ENCODE measurements at regions not wholly inside any gene's neighbourhood (a gene's known extent, or its start where the extent isn't known, plus 50 kb on each side); places are given as distances from the start of the nearest gene placed in this dataset.

GRCh38 chr5:4665911-4666310, 474.2 kb upstream of the ADAMTS16 start:
- Histone ChIP-seq H3K27me3 (ENCODE audit: control insufficient read depth in 1 of 2, insufficient read depth in 2 of 2, low read length in 1 of 2) (no peaks in the 10 kb centered on the region), H3K27ac (ENCODE audit: low read depth in 1 of 2, low read length in 2 of 2) (no peak overlapping the region), H3K9me3 (ENCODE audit: control insufficient read depth, low read length) (no peaks in the 10 kb centered on the region), H3K36me3 (ENCODE audit: control insufficient read depth in 1 of 2, insufficient read depth in 2 of 2, low read length in 1 of 2) (no peaks in the 10 kb centered on the region), H3K4me1 (ENCODE audit: control insufficient read depth in 1 of 2, insufficient read depth in 2 of 2, low read length in 2 of 2) (no peaks in the 10 kb centered on the region), H3K4me3 (ENCODE audit: low read length in 2 of 2) (no peak overlapping the region)
- WGBS, 2 donors = 73 to 83% methylated on average over 2 of the region's 2 CpGs
- DNase-seq (no peak), ATAC-seq (ENCODE audit: low FRiP score) (no peak)
- intact Hi-C loops (cut with DNase I) = no loop called here

GRCh38 chr5:4674166-4674565, 466.0 kb upstream of the ADAMTS16 start:
- DNase-seq (no peak), ATAC-seq (ENCODE audit: low FRiP score) (no peak)
- Histone ChIP-seq H3K9me3 (ENCODE audit: control insufficient read depth, low read length) (no peaks in the 10 kb centered on the region), H3K27me3 (ENCODE audit: control insufficient read depth in 1 of 2, insufficient read depth in 2 of 2, low read length in 1 of 2) (no peaks in the 10 kb centered on the region), H3K27ac (ENCODE audit: low read depth in 1 of 2, low read length in 2 of 2) (no peak overlapping the region), H3K4me1 (ENCODE audit: control insufficient read depth in 1 of 2, insufficient read depth in 2 of 2, low read length in 2 of 2) (no peaks in the 10 kb centered on the region), H3K36me3 (ENCODE audit: control insufficient read depth in 1 of 2, insufficient read depth in 2 of 2, low read length in 1 of 2) (no peaks in the 10 kb centered on the region), H3K4me3 (ENCODE audit: low read length in 2 of 2) (no peak overlapping the region)
- intact Hi-C loops (cut with DNase I) = no loop called here
- 0 to 10% methylated on average over 1 of the region's 1 CpG for WGBS, 2 donors

- 30 to 33% methylated on average over 4 of the region's 4 CpGs for WGBS, 2 donors
Measured at GRCh38 chr5:4676934-4677333, 463.2 kb upstream of the ADAMTS16 start.

DNA sequence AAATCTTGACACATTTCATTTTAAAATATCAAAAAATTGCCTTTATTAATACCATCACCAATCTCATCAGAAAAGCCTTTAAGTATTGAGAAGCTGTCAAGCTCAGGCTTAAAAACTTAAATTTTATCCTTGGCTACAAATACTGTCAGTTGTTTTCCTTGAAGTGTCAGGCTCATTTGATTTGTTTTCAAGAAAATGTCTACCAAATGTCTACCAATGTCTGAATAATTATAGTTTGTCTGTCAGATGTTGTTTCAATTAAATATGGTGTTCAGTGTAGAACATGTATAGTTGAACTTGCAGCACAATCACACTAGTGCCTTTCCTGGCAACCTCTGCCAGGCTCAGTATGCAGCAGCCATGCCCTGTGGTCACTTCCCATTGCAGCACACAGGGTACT, 455.2 kb upstream of the ADAMTS16 start:
- intact Hi-C loops (cut with DNase I) = no loop called here
- no peaks in the 10 kb centered on the region for H3K4me1 ChIP-seq (ENCODE audit: control insufficient read depth in 1 of 2, insufficient read depth in 2 of 2, low read length in 2 of 2)
- peaks cover 2% of the 10 kb centered on the region for H3K9me3 ChIP-seq (ENCODE audit: control insufficient read depth, low read length)
- no peak overlapping the region for H3K27ac ChIP-seq (ENCODE audit: low read depth in 1 of 2, low read length in 2 of 2)
- no peak overlapping the region for H3K4me3 ChIP-seq (ENCODE audit: low read length in 2 of 2)
- ATAC-seq (ENCODE audit: low FRiP score) (no peak), DNase-seq (no peak)
- H3K27me3 ChIP-seq (ENCODE audit: control insufficient read depth in 1 of 2, insufficient read depth in 2 of 2, low read length in 1 of 2) = no peaks in the 10 kb centered on the region
- no peaks in the 10 kb centered on the region for H3K36me3 ChIP-seq (ENCODE audit: control insufficient read depth in 1 of 2, insufficient read depth in 2 of 2, low read length in 1 of 2)

More at GRCh38 chr5:4676934-4677333, 463.2 kb upstream of the ADAMTS16 start:
- no peak overlapping the region for H3K4me3 ChIP-seq (ENCODE audit: low read length in 2 of 2)
- ATAC-seq (ENCODE audit: low FRiP score) (no peak), DNase-seq (no peak)
- intact Hi-C loops (cut with DNase I) = no loop called here
- no peaks in the 10 kb centered on the region for H3K27me3 ChIP-seq (ENCODE audit: control insufficient read depth in 1 of 2, insufficient read depth in 2 of 2, low read length in 1 of 2)
- no peaks in the 10 kb centered on the region for H3K4me1 ChIP-seq (ENCODE audit: control insufficient read depth in 1 of 2, insufficient read depth in 2 of 2, low read length in 2 of 2)
- H3K27ac ChIP-seq (ENCODE audit: low read depth in 1 of 2, low read length in 2 of 2) = no peak overlapping the region
- H3K9me3 ChIP-seq (ENCODE audit: control insufficient read depth, low read length) = no peaks in the 10 kb centered on the region
- no peaks in the 10 kb centered on the region for H3K36me3 ChIP-seq (ENCODE audit: control insufficient read depth in 1 of 2, insufficient read depth in 2 of 2, low read length in 1 of 2)

DNA sequence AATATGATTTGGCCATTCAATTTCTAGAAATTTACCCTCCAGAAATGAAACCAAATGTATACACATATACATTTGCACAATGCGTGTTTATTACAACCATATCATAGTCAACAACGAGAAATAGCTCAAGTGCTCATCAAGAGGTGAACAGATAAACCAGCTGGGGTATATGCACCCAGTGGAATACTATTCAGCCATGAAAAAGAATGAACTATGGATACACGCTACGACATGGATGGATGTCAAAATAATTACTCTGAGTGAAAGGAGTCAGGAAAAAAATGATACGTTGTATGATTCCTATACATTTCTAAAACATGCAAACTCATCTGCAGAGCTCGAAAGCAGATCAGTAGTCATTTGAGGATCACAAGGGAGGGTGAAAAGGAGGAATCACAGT, 441.5 kb upstream of the ADAMTS16 start:
- ATAC-seq (ENCODE audit: low FRiP score) = no peak
- intact Hi-C loops (cut with DNase I) = no loop called here
- WGBS, 2 donors = 88 to 89% methylated on average over 6 of the region's 6 CpGs

DNA sequence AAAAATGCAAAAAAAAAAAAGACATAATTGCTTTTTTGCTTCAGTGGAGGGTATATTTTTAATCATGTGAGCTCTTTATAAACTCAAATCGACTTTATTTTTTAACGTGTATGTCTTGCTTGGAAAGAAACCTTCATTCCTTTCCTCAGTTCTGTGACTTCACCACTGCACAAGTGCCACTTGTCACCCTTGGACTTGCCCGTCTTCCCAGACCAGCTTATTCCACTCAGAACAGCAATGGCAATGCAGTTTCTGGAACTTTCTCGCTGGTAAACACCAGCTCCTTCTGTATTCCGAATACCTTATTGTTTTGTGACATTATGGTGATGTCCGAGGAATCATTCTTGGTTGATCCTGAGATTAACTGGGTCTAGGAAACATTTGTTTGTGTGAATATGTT, 440.5 kb upstream of the ADAMTS16 start:
- Histone ChIP-seq H3K4me3 (ENCODE audit: low read length in 2 of 2) (no peak overlapping the region), H3K27me3 (ENCODE audit: control insufficient read depth in 1 of 2, insufficient read depth in 2 of 2, low read length in 1 of 2) (no peaks in the 10 kb centered on the region), H3K4me1 (ENCODE audit: control insufficient read depth in 1 of 2, insufficient read depth in 2 of 2, low read length in 2 of 2) (no peaks in the 10 kb centered on the region), H3K36me3 (ENCODE audit: control insufficient read depth in 1 of 2, insufficient read depth in 2 of 2, low read length in 1 of 2) (no peaks in the 10 kb centered on the region), H3K27ac (ENCODE audit: low read depth in 1 of 2, low read length in 2 of 2) (no peak overlapping the region), H3K9me3 (ENCODE audit: control insufficient read depth, low read length) (no peaks in the 10 kb centered on the region)
- intact Hi-C loops (cut with DNase I) = no loop called here
- WGBS, 2 donors = 56 to 62% methylated on average over 6 of the region's 6 CpGs
- no peak for DNase-seq
- ATAC-seq (ENCODE audit: low FRiP score) = no peak

More for the DNA sequence above, 441.5 kb upstream of the ADAMTS16 start:
- Histone ChIP-seq H3K36me3 (ENCODE audit: control insufficient read depth in 1 of 2, insufficient read depth in 2 of 2, low read length in 1 of 2) (no peaks in the 10 kb centered on the region), H3K9me3 (ENCODE audit: control insufficient read depth, low read length) (no peaks in the 10 kb centered on the region), H3K27me3 (ENCODE audit: control insufficient read depth in 1 of 2, insufficient read depth in 2 of 2, low read length in 1 of 2) (no peaks in the 10 kb centered on the region), H3K4me3 (ENCODE audit: low read length in 2 of 2) (no peak overlapping the region), H3K4me1 (ENCODE audit: control insufficient read depth in 1 of 2, insufficient read depth in 2 of 2, low read length in 2 of 2) (no peaks in the 10 kb centered on the region), H3K27ac (ENCODE audit: low read depth in 1 of 2, low read length in 2 of 2) (no peak overlapping the region)
- no peak for DNase-seq

DNA sequence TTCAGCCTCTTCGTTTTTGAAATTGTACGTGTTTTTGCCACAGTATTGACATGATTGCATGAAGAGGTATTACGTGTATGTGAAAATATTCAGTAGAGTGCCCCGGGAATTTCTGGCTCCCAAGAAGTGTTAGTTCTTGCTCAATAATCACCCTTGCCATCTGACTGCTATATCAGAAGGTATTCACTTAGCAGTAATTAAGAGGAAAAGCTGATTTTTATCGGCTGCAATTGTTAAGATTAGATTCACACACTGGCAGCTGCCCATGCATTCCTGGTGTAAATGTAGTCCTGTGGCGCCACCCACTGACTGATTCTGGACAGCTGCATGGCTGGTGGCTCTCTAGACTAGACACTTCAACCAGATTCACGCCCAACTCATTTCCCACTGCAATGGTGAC, 440.1 kb upstream of the ADAMTS16 start:
- no peaks in the 10 kb centered on the region for H3K27me3 ChIP-seq (ENCODE audit: control insufficient read depth in 1 of 2, insufficient read depth in 2 of 2, low read length in 1 of 2)
- H3K27ac ChIP-seq (ENCODE audit: low read depth in 1 of 2, low read length in 2 of 2) = no peak overlapping the region
- H3K4me1 ChIP-seq (ENCODE audit: control insufficient read depth in 1 of 2, insufficient read depth in 2 of 2, low read length in 2 of 2) = no peaks in the 10 kb centered on the region
- no peaks in the 10 kb centered on the region for H3K36me3 ChIP-seq (ENCODE audit: control insufficient read depth in 1 of 2, insufficient read depth in 2 of 2, low read length in 1 of 2)
- ATAC-seq (ENCODE audit: low FRiP score) (no peak), DNase-seq (peak; percentile 50 to 78)
- no peaks in the 10 kb centered on the region for H3K9me3 ChIP-seq (ENCODE audit: control insufficient read depth, low read length)
- H3K4me3 ChIP-seq (ENCODE audit: low read length in 2 of 2) = no peak overlapping the region
- intact Hi-C loops (cut with DNase I) = no loop called here
- WGBS, 2 donors = 20 to 28% methylated on average over 7 of the region's 7 CpGs

DNA sequence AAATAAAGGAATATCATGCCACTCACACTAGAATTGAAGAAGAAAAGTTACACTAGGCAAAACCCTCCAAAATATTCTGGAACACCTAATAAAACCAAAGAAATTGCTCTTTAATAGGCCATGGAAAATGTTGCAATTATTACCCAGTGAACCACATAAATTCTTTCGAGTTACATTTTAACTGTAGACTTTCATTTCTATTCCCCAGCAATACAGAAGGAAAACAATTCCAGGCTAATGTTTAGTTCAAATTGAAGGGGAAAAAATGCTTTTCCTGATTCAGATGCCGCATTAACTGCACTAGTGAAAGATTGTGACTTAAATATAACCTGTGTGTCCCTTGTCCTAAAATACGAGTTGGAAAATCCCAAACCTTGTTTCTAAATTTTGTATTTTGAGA, 439.3 kb upstream of the ADAMTS16 start:
- DNase-seq = no peak
- Histone ChIP-seq H3K4me1 (ENCODE audit: control insufficient read depth in 1 of 2, insufficient read depth in 2 of 2, low read length in 2 of 2) (no peaks in the 10 kb centered on the region), H3K36me3 (ENCODE audit: control insufficient read depth in 1 of 2, insufficient read depth in 2 of 2, low read length in 1 of 2) (no peaks in the 10 kb centered on the region), H3K9me3 (ENCODE audit: control insufficient read depth, low read length) (no peaks in the 10 kb centered on the region), H3K27ac (ENCODE audit: low read depth in 1 of 2, low read length in 2 of 2) (no peak overlapping the region), H3K27me3 (ENCODE audit: control insufficient read depth in 1 of 2, insufficient read depth in 2 of 2, low read length in 1 of 2) (no peaks in the 10 kb centered on the region), H3K4me3 (ENCODE audit: low read length in 2 of 2) (no peak overlapping the region)
- intact Hi-C loops (cut with DNase I) = no loop called here
- no peak for ATAC-seq (ENCODE audit: low FRiP score)
- 62 to 64% methylated on average over 3 of the region's 3 CpGs for WGBS, 2 donors

DNA sequence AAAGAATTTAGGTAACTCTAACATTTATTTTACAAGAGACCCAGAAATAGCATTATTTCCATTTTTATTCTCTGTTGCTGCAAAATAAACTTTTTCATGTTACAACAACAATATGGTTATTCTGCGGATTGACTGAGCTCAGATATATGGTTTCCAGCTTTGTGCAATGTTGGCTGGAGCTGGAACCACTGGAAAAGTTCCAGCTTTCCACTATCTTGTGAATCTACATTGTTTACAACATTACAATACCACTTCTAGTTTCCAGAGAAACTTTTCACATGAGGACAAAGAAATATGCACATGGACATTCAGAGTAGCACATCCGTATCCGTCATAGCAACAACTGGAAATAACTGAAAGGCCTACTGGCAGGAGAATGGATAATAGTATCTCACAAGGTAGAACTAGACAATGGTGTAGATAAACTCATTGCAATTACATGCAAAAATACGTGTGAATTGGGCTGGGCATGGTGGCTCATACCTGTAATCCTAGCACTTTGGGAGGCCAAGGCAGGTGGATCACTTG, 436.1 kb upstream of the ADAMTS16 start:
- no peaks in the 10 kb centered on the region for H3K9me3 ChIP-seq (ENCODE audit: control insufficient read depth, low read length)
- no peak overlapping the region for H3K4me3 ChIP-seq (ENCODE audit: low read length in 2 of 2)
- 72 to 76% methylated on average over 4 of the region's 4 CpGs for WGBS, 2 donors
- DNase-seq = no peak
- H3K27ac ChIP-seq (ENCODE audit: low read depth in 1 of 2, low read length in 2 of 2) = no peak overlapping the region
- H3K36me3 ChIP-seq (ENCODE audit: control insufficient read depth in 1 of 2, insufficient read depth in 2 of 2, low read length in 1 of 2) = no peaks in the 10 kb centered on the region
- no peak for ATAC-seq (ENCODE audit: low FRiP score)
- intact Hi-C loops (cut with DNase I) = no loop called here
- H3K4me1 ChIP-seq (ENCODE audit: control insufficient read depth in 1 of 2, insufficient read depth in 2 of 2, low read length in 2 of 2) = no peaks in the 10 kb centered on the region
- no peaks in the 10 kb centered on the region for H3K27me3 ChIP-seq (ENCODE audit: control insufficient read depth in 1 of 2, insufficient read depth in 2 of 2, low read length in 1 of 2)
